HG03442 (cell line): ENCODE measurements at regions not wholly inside any gene's neighbourhood (a gene's known extent, or its start where the extent isn't known, plus 50 kb on each side); places are given as distances from the start of the nearest gene placed in this dataset.
"Not testable (repeated sequence)": the region's sequence is repeated elsewhere in the genome, so short reads cannot be mapped to it uniquely, and the experiment has no call there.

ENCODE experiments used
- ATAC-seq: cut with Tn5 transposase; IDR thresholded peaks from one replicate; pipeline ENCODE4 v1.9.1; 2021; ENCODE audit warnings: mild to moderate bottlenecking, moderate library complexity; ENCODE audit not compliant: unreplicated experiment

GRCh38 chr5:124056326-124056990 lies 544.5 kb downstream of the CSNK1G3 start:
- ATAC-seq = peak; percentile 73

DNA sequence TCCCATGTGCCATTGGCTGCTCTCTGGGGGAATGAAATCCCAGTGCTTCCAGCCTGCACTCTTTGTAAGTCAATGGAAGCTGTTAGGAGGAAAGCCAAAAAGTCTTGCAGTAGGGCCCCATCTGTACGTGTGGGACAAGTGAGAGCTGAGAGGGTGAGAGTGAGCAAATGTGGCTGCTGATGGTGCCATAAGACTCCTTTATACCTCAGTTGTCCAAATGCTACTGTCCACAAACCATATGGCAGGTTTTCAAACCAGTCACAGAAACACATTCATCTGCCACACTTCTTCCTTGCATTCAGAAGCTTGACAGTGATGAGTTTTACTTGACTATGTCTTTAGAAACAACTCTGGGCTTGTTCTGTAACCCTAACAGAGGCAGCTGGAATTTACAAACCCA lies 543.8 kb downstream of the CSNK1G3 start:
- ATAC-seq = no peak

DNA sequence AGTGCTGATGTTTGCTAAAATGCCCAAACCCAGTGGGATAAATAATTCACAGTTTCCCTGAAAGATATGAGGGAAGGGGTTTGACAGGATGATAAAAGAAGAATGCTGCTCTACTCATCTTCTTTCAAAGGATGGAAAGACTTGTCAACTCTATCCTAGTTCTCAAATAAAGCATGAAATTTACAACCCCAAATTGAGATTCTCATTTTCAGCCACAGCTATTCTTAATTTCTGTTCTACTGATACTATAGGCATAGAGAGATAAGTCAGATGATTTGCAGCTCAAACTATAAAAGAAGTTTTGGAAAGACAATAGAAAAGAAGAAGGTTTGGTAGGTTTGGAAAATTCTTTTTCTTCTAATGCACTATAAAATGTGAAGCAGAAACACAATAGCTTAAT lies 542.6 kb downstream of the CSNK1G3 start:
- peak; percentile 33 for ATAC-seq

- ATAC-seq = no peak
These were observed 541.4 kb downstream of the CSNK1G3 start for GRCh38 chr5:124053340-124053739.

DNA sequence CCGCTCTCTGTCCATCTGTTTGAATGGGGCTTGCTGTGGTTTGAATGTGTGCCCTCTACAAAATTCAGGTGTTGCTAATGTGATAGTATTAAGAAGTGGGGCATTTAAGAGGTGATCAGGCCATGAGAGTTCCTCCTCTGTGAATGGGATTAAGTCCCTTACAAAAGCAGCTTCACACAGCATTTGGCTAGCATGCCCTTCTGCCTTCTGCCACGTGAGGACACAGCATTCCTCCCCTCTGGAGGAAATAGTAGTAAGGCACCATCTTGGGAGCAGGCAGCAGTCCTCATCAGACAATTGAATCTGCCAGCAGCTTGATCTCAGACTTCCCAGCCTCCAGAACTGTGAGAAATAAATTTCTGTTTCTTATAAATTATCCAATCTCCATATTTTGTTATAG lies 540.2 kb downstream of the CSNK1G3 start:
- ATAC-seq = no peak

DNA sequence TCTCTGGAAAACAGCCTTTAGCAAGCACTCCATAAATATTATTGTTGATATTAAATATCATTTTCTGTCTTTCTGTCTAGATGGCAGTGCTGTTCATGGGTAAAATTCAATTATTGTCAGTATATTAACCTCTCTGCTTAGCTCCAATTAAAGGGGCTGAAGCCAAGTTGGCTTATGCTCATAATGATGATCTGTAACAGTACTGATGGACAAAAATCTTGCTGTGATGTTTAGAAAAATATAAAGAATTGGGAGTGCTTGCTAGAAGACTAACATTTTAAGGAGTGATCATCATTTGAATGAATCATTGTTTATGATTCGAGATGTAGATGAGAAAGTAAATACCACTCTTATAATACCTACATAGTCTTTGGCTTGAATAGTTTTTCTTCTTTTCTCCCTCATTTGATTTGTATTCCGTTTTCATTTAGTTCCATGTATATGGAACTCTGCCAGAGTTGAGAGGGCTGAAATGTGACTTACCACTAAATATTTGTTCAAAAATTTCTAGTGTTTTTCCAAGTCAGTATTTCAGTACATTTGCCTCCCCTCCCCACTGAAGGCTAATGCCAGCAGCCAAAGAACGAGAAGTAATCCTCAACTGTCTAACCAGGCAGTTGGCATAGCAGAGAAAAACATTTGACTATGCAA lies 538.3 kb downstream of the CSNK1G3 start:
- ATAC-seq = no peak

DNA sequence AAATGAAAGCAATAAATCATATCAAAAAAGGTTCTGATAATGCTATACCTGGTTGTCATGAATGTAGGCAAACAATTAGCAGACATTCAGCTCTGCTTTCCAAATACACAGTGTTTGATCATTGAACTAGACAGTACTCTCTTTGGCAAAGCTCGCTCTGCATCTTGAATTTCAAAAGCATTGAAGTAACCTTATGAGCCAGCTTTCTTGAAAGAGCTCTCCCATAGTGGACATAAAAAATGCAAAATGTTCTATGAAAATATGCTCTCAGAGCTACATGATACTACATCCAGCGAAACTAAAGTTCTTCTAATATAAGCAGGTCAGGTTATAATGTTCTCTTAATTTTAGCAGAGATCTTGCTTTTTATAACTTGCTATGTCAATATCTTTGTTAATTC lies 533.4 kb downstream of the CSNK1G3 start:
- no peak for ATAC-seq

DNA sequence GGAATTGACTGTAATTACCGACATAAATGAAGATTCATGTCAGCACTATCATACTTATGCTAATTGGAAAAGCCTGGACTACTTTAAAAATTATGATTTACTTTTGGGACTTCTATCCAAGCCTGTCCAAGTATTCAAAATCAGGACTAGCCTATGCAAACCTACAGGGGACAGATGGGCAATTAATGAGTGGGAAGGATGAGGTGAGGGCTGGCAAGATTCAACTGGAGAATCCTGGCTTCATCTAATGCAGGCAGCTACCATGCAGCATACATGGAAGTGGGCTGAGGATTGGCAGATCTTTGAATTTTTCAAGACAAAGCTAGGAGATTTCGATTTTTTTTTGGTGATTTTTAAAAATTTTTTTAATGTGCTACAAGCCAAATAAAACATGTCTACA lies 532.6 kb downstream of the CSNK1G3 start:
- ATAC-seq = no peak

- peak; percentile 49 for ATAC-seq
These were observed 531.5 kb downstream of the CSNK1G3 start for GRCh38 chr5:124043456-124043855.

GRCh38 chr5:124040799-124041198 lies 528.8 kb downstream of the CSNK1G3 start:
- no peak for ATAC-seq

DNA sequence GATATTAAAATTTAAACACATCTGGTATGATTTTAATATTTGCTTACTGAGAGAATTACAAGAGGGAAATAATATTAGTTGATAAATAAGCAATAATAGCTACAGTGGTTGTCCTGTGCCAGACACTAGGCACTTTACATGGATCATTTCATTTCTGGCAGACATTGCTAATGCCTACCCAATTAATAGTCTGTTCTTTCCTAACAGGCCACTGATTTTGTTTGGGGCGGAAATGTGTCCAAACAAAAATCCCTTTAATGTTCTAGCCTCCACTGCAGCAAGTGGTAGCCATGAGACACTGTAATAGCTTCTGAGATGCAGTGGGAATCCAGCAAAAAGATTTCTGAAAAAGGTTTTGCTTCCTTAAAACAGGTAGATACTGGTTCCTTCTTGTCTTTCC lies 527.4 kb downstream of the CSNK1G3 start:
- ATAC-seq = no peak

- ATAC-seq = no peak
These were observed 524.8 kb downstream of the CSNK1G3 start for GRCh38 chr5:124036786-124037185.

GRCh38 chr5:124034963-124035362 lies 523.0 kb downstream of the CSNK1G3 start:
- ATAC-seq = peak; percentile 98

GRCh38 chr5:124034083-124034700 lies 522.2 kb downstream of the CSNK1G3 start:
- ATAC-seq = no peak

- ATAC-seq = no peak
These were observed 518.1 kb downstream of the CSNK1G3 start for GRCh38 chr5:124030043-124030491.

DNA sequence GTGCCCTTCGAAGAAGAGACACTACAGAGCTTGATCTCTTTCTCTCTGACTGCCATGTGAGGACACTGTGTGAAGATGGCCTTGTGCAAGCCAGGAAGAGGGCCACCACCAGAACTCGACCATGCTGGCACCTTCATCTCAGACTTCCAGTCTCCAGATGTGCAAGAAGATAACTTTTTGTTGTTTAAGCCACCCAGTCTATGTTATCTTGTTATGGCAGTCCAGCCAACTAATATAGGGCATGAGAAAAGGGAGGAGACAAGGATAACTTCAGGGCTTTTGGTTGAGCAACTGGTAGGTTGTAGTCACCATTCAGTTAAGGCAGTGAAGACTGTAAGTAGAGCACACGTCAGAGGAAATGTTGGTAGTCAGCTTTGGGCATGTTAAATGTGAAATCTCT lies 515.5 kb downstream of the CSNK1G3 start:
- ATAC-seq = no peak

- ATAC-seq = no peak
These were observed 513.4 kb downstream of the CSNK1G3 start for GRCh38 chr5:124025306-124025845.

GRCh38 chr5:124022966-124023365 lies 511.0 kb downstream of the CSNK1G3 start:
- no peak for ATAC-seq

- ATAC-seq = no peak
These were observed 509.8 kb downstream of the CSNK1G3 start for GRCh38 chr5:124021776-124022175.

GRCh38 chr5:124021066-124021641 lies 509.2 kb downstream of the CSNK1G3 start:
- ATAC-seq = no peak

DNA sequence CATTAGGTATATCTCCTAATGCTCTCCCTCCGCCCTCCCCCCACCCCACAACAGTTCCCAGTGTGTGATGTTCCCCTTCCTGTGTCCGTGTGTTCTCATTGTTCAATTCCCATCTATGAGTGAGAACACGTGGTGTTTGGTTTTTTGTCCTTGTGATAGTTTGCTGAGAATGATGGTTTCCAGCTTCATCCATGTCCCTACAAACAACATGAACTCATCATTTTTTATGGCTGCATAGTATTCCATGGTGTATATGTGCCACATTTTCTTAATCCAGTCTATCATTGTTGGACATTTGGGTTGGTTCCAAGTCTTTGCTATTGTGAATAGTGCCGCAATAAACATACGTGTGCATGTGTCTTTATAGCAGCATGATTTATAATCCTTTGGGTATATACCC lies 505.3 kb downstream of the CSNK1G3 start:
- ATAC-seq = not testable (repeated sequence)
